ENCODE measurements at regions not wholly inside any gene's neighbourhood (a gene's known extent, or its start where the extent isn't known, plus 50 kb on each side); places are given as distances from the start of the nearest gene placed in this dataset.
A peak's percentile ranks its signal among the peaks of the same experiment; 100 is the strongest.

DNA sequence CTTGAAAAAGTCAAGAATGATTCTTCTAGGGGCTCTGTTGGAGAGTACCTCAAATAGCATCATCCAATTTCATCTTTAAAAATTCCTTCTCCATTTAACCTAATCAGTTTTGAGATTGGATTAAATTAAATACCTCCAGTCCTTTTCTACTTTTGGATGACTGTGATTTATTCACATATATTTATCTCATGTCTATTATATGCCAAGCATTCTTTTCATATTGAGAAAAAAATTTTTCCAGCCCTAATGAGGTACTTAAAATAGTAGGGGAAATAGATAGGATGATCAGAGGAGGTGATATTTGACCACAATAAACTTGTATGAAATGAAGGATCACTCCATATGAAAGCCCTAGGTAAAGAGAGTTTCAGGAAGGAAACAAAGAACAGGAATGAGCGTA, 250.1 kb downstream of the MAT2B start:
- TF ChIP-seq, protein P1, sequence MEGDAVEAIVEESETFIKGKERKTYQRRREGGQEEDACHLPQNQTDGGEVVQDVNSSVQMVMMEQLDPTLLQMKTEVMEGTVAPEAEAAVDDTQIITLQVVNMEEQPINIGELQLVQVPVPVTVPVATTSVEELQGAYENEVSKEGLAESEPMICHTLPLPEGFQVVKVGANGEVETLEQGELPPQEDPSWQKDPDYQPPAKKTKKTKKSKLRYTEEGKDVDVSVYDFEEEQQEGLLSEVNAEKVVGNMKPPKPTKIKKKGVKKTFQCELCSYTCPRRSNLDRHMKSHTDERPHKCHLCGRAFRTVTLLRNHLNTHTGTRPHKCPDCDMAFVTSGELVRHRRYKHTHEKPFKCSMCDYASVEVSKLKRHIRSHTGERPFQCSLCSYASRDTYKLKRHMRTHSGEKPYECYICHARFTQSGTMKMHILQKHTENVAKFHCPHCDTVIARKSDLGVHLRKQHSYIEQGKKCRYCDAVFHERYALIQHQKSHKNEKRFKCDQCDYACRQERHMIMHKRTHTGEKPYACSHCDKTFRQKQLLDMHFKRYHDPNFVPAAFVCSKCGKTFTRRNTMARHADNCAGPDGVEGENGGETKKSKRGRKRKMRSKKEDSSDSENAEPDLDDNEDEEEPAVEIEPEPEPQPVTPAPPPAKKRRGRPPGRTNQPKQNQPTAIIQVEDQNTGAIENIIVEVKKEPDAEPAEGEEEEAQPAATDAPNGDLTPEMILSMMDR (IDR thresholded peaks at IDR 0.05; ENCODE audit: low read depth, low read length) = no peak
- no peak for TF ChIP-seq MYC (IDR thresholded peaks at IDR 0.05; ENCODE audit: low read depth, low read length)
- TF ChIP-seq, protein P2, sequence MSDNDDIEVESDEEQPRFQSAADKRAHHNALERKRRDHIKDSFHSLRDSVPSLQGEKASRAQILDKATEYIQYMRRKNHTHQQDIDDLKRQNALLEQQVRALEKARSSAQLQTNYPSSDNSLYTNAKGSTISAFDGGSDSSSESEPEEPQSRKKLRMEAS (IDR thresholded peaks at IDR 0.05; ENCODE audit: low read depth, low read length) = no peak
- no peak for TF ChIP-seq POLR2A (IDR thresholded peaks at IDR 0.05; ENCODE audit: extremely low read depth, insufficient read length)
- H3K4me3 ChIP-seq (ENCODE audit: low read depth, low read length) = no peak overlapping the region
- DNase-seq (ENCODE audit: low read depth) = no peak

DNA sequence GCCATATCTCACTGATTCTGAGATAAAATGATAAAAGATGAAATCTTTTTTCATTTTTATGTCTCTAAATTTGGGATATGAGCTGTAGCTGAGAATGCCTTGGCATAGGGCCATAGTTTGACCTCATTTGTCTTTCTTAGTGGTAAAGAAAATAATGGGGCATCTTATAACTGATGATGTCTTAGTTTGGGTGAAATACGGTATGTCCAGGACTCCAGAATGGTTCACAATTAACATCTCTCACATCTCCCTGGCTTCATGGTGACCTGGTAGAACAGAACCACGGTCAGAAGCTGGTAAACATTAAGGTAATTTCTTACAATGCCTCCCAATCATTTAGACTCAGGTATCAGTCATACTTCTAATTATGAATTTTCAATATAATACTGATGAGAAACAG, 250.8 kb downstream of the MAT2B start:
- no peak for DNase-seq (ENCODE audit: low read depth)
- TF ChIP-seq, protein P2 (IDR thresholded peaks at IDR 0.05; ENCODE audit: low read depth, low read length) = no peak
- TF ChIP-seq MYC (IDR thresholded peaks at IDR 0.05; ENCODE audit: low read depth, low read length) = no peak
- TF ChIP-seq, protein P1 (IDR thresholded peaks at IDR 0.05; ENCODE audit: low read depth, low read length) = no peak
- TF ChIP-seq POLR2A (IDR thresholded peaks at IDR 0.05; ENCODE audit: extremely low read depth, insufficient read length) = no peak
- H3K4me3 ChIP-seq (ENCODE audit: low read depth, low read length) = no peak overlapping the region

DNA sequence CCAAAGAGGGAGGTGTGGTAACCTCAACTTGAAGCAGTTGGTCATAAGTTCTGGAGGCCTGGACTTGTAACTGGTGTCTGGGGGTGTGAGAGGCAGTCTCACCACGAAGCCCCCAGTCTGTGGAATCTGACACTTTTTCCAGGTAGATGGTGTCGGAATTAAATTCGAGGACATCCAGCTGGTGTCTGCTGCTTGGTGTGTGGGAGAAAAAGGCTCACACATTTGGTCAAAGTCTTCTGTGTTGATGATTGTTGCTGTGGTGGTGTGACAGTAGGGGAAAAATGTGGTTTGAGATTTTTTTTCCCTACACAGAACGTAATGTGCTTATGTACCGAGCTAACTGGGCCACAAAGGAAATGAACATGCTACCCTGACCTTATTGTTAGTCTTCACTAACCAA, 251.9 kb downstream of the MAT2B start:
- no peak overlapping the region for H3K4me3 ChIP-seq (ENCODE audit: low read depth, low read length)
- no peak for DNase-seq (ENCODE audit: low read depth)
- TF ChIP-seq MYC (IDR thresholded peaks at IDR 0.05; ENCODE audit: low read depth, low read length) (no peak), POLR2A (IDR thresholded peaks at IDR 0.05; ENCODE audit: extremely low read depth, insufficient read length) (no peak)

DNA sequence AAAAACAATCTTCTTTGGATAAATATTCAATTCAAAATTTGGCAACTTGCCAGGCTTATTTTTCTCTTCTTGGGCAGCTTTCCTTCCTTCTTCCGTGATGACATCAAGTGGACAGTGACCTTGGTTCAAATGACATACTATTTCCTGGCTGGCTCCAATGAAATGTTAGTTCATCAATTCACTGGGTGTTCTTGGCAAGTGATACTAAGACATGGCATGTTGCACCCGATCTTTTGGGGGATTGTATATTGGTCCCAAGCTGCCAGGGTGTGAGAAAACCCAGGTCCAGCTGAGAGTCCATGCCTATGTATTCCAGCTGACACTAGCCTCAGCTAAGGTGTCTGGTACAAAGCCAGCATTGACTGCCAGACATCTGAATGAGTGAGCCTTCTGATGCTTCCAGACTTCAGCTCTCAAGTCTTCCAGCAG, 252.9 kb downstream of the MAT2B start:
- no peak for DNase-seq (ENCODE audit: low read depth)
- H3K4me3 ChIP-seq (ENCODE audit: low read depth, low read length) = no peak overlapping the region
- TF ChIP-seq POLR2A (IDR thresholded peaks at IDR 0.05; ENCODE audit: extremely low read depth, insufficient read length) = no peak

GRCh38 chr5:163759000-163759704, 253.7 kb downstream of the MAT2B start:
- no peak overlapping the region for H3K4me3 ChIP-seq (ENCODE audit: low read depth, low read length)
- TF ChIP-seq, protein P2 (IDR thresholded peaks at IDR 0.05; ENCODE audit: low read depth, low read length) = no peak
- TF ChIP-seq, protein P1 (IDR thresholded peaks at IDR 0.05; ENCODE audit: low read depth, low read length) = no peak
- no peak for TF ChIP-seq POLR2A (IDR thresholded peaks at IDR 0.05; ENCODE audit: extremely low read depth, insufficient read length)
- DNase-seq (ENCODE audit: low read depth) = no peak

- TF ChIP-seq POLR2A (IDR thresholded peaks at IDR 0.05; ENCODE audit: extremely low read depth, insufficient read length) = no peak
- TF ChIP-seq, protein P2 (IDR thresholded peaks at IDR 0.05; ENCODE audit: low read depth, low read length) = no peak
Observed at GRCh38 chr5:163760498-163760897, 255.1 kb downstream of the MAT2B start.

GRCh38 chr5:163766936-163767670, 261.7 kb downstream of the MAT2B start:
- DNase-seq (ENCODE audit: low read depth) = no peak
- TF ChIP-seq MYC (IDR thresholded peaks at IDR 0.05; ENCODE audit: low read depth, low read length) = no peak
- no peak for TF ChIP-seq POLR2A (IDR thresholded peaks at IDR 0.05; ENCODE audit: extremely low read depth, insufficient read length)
- TF ChIP-seq, protein P2 (IDR thresholded peaks at IDR 0.05; ENCODE audit: low read depth, low read length) = no peak
- TF ChIP-seq, protein P1 (IDR thresholded peaks at IDR 0.05; ENCODE audit: low read depth, low read length) = no peak
- H3K4me3 ChIP-seq (ENCODE audit: low read depth, low read length) = no peak overlapping the region

More at GRCh38 chr5:163760498-163760897, 255.1 kb downstream of the MAT2B start:
- peak; percentile 53 for DNase-seq (ENCODE audit: low read depth)
- no peak overlapping the region for H3K4me3 ChIP-seq (ENCODE audit: low read depth, low read length)

All from NB4 (cell line).